Keratinocyte (primary cell): ENCODE measurements at regions not wholly inside any gene's neighbourhood (a gene's known extent, or its start where the extent isn't known, plus 50 kb on each side); places are given as distances from the start of the nearest gene placed in this dataset.
"Not testable (repeated sequence)": the region's sequence is repeated elsewhere in the genome, so short reads cannot be mapped to it uniquely, and the experiment has no call there.

Source experiments
- EZH2 ChIP-seq: IDR thresholded peaks from one replicate; pipeline ENCODE4 v1.6.1; 2012; ENCODE audit warnings: inconsistent platforms, mild to moderate bottlenecking, low read length, moderate library complexity
- TF ChIP-seq, protein P1 (sequence below), 3 experiments: IDR thresholded peaks in 1 of 3; conservative IDR thresholded peaks in 1 of 3; optimal IDR thresholded peaks in 1 of 3; 2 replicates in 2 of 3; 3 replicates in 1 of 3; pipeline versions ENCODE3 to v1.5.1; 2011; ENCODE audit warnings: low read length in 3 of 3, mild to moderate bottlenecking in 3 of 3, moderate library complexity in 2 of 3, control low read depth in 1 of 3, inconsistent platforms in 1 of 3; ENCODE audit not compliant: insufficient read depth in 2 of 3; ENCODE audit errors: extremely low read depth in 1 of 3

DNA sequence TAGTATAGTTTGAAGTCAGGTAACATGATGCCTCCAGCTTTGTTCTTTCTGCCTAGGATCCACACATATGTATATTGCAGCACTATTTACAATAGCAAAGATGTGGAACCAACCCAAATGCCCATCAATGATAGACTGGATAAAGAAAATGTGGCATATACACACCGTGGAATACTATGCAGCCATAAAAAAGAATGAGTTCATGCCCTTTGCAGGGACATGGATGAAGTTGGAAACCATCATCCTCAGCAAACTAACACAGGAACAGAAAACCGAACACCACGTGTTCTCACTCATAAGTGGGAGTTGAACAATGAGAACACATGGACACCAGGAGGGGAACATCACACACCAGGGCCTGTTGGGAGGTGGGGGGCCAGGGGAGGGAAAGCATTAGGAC, 1111.5 kb downstream of the BRD1 start:
- TF ChIP-seq, protein P1, sequence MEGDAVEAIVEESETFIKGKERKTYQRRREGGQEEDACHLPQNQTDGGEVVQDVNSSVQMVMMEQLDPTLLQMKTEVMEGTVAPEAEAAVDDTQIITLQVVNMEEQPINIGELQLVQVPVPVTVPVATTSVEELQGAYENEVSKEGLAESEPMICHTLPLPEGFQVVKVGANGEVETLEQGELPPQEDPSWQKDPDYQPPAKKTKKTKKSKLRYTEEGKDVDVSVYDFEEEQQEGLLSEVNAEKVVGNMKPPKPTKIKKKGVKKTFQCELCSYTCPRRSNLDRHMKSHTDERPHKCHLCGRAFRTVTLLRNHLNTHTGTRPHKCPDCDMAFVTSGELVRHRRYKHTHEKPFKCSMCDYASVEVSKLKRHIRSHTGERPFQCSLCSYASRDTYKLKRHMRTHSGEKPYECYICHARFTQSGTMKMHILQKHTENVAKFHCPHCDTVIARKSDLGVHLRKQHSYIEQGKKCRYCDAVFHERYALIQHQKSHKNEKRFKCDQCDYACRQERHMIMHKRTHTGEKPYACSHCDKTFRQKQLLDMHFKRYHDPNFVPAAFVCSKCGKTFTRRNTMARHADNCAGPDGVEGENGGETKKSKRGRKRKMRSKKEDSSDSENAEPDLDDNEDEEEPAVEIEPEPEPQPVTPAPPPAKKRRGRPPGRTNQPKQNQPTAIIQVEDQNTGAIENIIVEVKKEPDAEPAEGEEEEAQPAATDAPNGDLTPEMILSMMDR (optimal IDR thresholded peaks at IDR 0.05 in 1 of 3, IDR thresholded peaks at IDR 0.05 in 1 of 3, conservative IDR thresholded peaks at IDR 0.05 in 1 of 3; ENCODE audit: extremely low read depth in 1 of 3, insufficient read depth in 2 of 3, low read length in 3 of 3): not testable (repeated sequence)
- not testable (repeated sequence) for TF ChIP-seq EZH2
